Stimulated activated CD4-positive, alpha-beta T cell treated with anti-CD3 and anti-CD28 coated beads, Interleukin-2, amount 100 ng/mL, for 4 hours (primary cell): ENCODE measurements at regions not wholly inside any gene's neighbourhood (a gene's known extent, or its start where the extent isn't known, plus 50 kb on each side); places are given as distances from the start of the nearest gene placed in this dataset.

Source experiments
- DNase-seq: peaks from one replicate; pipeline ENCODE4 v3.0.0-alpha.2; 2020; ENCODE audit warnings: low read depth

DNA sequence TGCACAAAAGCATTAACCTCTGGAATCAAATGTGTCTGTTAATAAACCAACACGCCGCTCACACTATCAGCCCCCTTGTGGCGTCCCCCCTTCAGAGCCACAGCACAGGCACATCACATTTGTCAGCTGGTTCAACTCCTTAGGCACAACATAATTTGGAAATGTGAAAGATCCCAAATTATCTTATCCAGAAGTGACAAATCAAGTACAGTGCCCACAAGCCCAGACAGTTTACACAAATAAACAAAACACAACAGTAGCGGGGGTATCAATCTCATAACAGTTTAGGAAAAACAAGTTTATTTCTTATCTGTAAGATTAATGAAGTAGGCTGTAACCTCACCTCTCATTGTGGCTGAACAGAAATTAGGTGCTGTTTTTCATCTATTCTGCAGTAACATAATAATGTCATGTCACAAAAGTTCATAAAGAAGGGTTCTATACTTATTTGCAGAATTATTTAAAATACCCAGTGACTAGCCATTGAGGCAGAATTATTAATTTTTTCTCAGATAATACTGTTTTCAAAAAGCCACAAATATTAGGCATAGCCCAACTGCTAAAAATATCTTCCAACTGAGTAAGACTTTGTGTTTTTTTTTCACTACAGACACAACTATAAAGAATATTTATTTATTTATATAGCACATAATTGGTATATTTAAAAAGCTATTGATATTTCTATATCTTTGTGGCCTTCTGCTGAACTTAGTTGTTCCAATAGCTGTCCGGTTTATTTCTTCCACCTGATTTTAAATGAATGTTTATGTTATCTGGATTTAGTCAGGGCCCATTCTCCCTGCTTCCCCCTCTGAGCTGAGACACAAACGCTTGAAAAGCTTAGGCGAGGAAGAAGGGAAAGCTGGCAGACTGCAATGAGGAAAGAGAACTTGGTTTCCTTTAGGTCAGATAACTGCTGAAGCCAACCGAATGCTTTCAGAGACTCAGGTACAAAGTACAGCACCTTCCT, 214.7 kb downstream of the QDPR start:
- no peak for DNase-seq

DNA sequence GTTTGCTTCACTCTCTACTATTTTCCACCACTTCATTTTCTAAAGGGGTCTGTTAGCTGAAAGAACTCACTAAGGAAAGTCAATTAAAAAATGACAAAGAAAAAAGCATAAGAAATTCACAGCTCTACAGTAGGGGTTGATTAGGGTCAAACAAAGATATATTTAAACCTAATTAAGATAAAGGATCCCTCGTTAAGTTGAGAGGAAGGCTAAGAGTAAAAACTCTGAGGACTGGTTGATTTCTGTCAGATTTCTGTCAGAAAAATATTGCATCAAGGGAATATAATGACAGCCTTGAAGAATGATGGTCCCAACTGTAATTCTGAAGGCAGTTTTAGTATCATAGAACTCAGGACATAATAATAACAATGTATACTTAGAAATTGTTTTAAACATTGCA, 218.0 kb downstream of the QDPR start:
- no peak for DNase-seq

DNA sequence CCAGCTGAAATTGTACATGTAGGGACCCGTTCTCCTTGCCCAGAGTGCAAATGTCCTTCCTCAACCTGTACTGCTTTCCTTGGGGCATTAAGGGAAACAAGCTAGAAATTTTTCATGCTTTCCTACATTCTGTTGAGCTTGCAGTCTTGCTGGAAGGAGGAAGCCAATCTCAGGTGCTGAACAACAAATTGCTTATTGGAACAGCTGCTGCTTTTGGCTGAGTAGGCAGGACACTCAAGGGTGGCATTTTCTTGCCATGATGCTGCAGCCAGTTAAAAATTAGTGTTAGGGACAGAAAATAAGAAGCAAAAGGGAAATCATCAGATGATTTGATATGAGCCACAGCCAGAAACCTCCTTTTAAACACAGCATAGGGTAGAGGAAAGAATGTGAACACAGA, 223.7 kb downstream of the QDPR start:
- DNase-seq, result no peak

DNA sequence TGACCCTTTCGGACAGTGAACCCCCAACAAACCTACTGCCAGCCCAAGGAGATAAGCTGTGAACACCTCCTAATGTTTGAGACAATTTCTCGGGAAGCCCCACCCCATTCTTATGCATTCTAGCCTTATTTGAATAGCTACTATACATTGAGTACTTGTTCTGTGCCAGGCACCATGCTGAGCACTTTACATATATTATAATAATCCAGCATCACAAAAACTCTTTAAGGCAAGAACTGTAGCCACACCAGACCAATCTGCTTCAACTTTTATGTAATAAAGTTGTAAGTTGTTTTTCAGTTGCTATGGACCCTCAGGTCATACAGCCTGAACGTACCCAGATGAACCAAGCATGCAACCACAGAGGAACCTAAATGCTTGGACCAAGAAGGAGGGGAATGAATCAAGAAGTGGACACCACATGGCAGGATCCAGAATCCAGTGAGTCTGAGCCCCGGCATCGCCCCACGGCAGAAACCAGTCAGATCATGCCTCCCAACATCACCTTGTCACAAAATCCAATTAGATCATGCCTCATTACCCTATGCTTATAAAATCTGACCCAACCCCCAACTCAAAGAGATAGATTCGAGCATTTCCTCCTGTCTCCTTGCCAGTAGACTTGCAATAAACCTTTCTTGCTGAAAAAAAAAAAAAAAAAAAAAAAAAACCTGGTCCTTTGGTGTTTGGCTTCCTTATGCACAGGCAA, 225.0 kb downstream of the QDPR start:
- no peak for DNase-seq

DNA sequence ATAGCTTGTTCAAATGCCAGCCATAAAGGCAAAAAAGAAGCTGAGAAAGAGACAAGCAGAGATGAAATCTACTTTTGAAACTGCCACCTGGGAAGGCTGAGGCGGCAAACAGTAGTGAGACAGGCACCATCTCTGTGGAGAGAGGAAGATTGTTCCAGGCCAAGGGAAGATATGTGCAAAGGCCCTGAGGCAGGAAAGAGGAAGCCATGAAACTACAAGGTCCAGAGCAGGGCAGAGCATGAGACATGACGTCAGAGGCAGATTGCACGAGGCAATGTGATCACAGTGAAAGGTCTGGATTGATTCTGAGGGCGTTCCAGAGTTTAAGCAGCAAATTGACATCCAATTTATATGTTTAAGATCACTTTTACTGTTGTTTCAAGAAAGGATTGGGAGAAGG, 226.1 kb downstream of the QDPR start:
- no peak for DNase-seq

DNA sequence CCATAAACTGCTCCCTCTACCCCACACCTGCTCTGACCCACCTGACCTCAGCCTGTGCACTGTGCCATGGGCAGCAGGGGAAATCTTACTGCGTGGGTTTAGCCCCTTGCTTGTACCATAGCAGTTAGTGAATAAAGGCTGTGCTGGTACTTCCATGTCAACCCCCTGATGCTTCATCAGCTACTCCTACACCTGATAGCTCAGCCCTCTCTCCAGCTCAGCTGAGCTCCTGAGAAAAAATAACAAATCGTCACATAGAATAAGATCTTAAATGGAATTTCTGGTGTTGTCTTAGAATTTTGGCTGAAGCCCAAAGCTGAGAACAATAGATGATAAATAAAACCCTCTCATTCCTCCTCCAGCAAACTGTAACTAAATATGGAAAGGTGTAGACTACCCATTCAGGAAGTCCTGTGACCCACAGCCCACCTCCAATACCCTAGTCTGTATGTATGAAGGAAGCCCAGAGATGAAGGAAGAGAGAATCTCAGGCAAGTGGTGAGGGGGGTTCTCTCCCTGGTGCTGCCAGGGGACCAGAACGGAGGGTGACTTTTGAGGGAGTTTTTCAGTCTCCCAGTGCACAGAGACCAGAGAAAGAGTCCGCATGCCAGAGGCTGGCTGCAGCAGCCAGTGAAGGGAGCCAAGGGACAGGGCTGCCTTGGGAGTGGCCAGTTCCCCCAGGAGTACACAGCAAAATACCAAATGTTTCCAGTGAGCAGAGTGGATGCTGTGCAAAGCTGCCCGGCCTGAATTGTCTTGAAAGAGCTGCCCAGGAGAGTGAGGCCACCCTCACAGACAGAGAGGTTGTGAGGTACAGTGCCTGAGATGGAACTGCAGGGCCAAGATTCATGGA, 227.3 kb downstream of the QDPR start:
- DNase-seq, result no peak

DNA sequence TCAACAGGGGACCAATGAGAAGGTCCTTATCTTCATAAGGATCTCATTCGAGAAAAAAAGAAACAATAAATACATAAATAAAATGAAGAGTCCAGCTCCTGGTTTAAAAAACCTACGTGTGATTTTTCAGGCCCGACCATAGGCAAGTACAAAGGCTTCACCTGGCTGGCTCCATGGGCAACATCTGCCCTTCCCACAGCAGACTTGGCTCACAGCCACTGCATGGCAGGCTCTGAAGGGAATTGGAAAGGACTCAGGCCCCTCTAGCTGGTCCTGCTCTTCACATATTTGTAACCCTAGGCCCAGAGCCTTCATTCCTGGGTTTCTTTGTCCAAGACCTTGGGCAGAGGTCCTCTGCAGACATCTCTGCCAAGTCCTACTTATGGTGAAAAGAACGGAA, 228.1 kb downstream of the QDPR start:
- no peak for DNase-seq

DNA sequence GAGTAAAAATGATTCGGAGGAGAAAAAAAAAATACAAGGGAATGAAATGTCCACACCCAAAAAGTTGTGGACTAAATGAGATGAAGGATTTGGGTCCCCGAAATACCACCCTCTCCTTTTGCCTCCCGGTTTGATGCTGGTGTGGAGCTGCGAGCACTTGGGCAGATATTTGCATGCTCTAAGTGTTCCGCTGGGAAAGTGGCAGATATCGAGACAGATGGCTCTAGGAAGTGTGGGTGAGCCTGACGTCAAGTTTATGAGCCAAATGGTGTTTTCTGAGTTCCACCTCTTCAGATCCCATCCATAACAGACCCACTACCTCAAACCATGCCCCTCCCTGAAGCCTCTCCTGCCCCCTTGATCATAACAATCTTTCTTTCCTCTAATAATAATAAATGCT, 228.6 kb downstream of the QDPR start:
- DNase-seq, result no peak

DNA sequence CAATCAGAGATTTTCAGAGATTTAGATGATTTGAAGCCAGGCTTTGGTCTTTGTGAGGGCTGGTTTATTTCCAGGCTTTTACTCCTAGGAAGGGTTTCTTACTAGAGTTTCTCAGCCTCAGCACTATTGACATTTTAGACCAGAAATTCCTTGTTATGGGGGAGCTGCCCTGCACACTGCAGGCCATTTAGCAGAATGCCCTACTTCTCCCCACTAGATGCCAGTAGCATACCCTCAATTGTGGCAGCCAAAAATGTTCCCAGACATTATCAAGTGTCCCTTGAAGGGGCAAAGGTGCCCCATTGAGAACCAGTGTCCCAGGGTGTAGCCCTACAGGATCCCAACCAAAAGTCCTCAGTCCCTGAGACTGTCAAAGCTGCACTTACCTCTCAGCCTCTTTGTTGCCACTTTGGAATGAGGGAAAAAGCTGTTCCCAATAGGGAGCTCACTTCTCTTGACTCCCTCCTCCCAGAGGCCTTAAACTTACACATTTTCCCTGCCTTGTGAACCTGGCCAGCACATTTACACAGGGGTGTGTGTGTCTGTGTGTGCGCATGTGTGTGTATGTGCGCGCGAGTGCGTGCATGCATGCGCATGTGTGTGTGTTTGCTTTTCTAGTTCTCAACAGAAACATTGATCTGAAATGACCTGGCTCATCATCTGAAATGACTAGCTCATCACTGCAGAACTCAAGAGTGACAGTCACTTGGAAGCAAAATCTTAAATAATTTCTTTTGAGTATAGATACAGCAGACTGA, 231.4 kb downstream of the QDPR start:
- DNase-seq, result no peak

DNA sequence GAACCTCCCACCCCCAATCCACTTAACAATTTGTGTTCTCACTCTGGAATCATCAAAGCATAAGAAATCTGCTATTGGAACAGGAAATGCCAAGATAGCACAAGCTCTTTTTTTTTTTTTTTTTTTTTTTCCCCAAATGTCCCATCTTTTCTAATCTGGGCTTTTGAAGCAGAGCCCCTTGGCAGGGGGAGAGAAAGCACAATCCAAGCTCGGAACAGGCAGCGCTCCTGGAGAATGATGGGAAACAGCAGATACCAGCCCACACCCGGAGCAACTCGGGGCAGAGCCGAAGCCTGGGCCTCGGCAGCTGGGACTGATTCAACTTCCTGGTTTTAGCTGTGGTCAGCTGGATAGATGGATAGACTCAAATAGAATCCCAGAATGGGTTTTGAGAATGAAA, 235.1 kb downstream of the QDPR start:
- DNase-seq, result no peak

DNA sequence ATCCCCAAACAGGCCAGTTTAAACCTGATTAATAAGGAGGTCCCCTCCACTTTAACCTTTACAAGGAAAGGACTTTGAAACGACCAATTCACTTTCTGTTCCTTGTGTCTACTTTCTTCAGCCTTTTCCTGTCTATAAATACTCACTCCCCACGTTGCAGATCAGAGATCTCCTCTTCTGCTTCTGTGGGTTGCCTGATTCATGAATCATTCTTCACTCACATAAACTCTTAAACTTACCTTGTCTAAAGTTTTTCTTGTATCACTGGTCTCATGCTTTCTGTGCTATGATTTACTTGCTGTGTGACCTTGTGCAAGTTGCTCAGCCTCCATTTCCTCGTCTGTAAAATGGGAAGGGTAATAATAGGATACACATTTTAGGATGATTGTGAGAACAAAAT, 236.1 kb downstream of the QDPR start:
- no peak for DNase-seq

DNA sequence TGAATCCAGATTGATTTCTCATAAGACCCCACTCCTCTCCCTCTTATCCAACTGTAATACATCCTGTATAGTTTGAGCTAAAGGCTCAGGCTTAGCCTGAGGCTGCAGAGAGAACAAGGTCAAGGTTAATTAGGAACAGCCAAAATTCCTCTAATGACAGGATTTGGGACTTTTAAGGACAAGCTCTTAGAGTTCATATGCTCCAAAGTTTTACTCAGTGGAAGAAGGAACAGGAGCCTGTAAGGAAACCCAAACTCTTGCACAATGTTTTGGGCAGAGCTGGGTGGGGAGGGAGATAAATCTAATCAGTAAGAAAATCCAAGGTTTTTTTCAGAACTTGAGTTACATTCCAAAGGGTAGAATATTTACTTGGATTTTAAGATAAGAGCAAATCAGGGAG, 238.8 kb downstream of the QDPR start:
- no peak for DNase-seq

DNA sequence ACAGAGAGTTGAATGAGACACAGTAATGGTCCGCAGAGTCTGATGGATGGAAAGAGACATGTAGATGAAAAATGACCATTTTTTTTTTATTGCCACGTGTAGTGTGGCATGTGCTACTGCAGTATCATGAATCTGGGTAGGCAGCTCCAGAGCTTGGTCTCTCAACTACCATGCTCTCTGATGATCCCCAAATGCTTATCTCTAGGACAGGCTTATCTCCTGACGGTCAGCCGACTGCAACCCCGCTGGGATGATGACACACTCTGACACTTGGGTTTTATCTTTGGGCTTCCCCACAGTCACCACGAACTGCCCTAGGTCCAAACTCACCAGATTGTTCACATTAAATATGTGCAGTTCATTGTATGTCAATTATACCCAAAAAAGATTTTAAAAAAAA, 239.7 kb downstream of the QDPR start:
- DNase-seq, result no peak

DNA sequence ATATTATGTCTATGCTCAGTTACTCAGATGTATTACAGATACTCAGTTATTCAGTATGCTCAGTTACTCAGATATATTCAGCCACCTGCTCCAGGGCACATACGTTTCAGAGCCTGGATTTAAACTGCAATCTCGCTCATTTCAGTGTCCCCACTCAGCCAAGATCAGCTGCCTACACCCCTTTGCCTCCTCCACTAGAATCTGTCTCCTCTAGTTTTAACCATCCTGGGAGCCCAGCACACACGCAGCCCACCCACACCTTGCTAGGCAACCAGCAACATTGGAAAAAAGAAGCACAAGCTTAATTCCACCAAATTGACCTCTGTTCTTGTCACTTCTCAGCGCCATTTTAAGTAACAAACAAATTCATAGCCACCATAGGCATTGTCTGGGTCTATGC, 246.2 kb downstream of the QDPR start:
- no peak for DNase-seq

DNA sequence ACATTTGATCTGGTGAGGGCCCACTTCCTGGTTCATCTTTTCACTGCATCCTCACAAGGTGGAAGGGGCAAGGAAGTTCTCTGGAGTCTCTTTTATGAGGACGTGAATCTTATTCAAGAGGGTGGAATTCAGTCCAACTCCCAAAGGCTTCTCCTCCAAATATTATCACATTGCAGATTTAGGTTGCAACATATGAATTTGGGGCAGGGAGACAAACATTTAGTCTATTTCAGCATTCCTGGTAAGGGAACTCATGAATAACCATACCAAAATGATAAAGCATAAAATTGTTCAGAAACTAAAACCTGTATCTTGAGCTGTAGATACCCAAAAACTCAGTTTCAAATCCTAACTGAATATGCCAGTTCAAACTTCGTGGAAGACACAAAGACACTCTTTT, 246.8 kb downstream of the QDPR start:
- no peak for DNase-seq

DNA sequence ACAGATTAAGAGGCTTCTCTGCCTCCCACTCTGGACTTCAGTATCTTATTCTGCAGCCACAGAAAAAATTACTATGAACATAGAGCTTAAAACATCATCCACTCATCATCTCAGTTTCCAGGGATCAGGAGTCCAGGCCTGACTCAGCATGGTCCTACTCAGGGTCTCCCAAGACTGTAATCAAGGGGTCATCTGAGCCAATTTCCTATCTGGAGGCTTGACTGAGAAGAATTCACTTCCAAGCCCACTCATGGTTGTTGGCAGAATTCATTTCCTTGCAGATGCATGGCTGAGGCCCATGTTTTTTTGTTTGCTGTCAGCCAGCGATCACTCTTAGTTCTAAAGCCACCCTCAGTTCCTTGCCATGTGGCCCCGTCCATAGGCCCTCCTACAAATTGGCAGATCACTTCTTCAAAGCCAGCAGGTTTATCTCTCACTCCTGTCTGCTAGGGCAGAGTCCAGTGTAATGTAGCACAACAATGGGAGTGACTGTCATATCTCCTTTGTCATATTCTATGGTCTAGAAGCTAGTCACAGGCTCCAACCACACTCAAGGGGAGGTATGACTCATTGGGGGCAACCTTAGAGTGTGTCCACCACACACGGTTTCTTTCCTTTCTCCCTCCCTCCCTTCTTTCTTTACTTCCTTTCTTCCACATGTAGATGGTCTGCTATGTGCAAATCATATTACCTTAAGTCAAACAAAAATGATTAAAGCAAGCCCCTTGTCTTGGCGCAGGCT, 251.6 kb downstream of the QDPR start:
- DNase-seq, result no peak

DNA sequence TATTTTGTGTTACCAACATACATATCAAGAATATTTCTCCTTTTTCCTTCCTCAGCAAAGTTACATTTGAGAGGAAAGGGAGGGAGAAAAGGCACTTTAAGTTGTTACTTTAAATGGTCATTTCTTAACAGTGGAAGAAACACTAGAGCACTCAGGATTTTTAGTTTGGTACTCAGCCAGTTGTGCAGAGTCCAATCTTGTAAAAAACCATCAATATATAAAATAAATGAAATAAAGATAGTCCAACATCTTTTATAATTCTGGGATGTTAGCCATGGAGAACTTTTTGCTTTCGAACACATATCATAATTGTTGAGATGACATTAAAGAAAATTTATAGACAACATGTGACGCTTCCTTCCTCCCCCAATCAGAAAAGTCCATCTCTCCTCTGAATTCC, 253.8 kb downstream of the QDPR start:
- DNase-seq, result no peak

DNA sequence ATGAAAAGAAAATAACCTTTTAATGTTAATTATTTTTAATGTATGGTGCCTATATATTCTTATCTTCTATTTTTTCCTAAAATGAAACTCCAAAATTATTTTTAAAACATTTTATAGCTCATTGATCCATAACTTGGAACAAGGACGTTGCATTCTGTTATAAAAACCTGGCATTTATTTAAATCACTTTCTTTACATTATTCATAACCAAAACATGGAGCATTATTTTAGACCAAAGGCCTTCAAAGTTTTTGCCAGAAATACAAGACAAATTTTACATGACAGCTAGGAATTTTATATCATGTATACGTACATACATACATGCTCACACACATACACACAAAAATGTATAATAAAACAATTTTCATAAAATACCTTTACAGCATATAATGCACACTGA, 259.8 kb downstream of the QDPR start:
- no peak for DNase-seq

DNA sequence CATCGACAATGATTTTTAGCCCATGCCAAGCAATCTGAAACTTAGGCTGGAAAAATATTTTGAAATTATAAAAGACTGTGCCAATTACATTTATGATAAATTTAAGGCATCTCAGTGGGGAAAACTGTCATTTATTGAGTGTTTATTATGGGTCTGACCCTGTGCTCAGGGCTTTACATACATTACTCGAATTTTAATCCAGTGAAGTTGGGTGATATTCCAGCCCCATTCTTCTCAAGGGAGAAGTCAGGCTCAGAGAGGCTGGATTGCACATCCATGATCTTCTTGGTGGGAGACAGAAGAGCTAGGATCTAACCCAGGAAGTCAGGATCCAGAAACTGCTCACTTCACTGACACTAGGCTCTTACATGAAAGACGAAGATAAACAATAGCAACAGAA, 260.8 kb downstream of the QDPR start:
- DNase-seq, result no peak

DNA sequence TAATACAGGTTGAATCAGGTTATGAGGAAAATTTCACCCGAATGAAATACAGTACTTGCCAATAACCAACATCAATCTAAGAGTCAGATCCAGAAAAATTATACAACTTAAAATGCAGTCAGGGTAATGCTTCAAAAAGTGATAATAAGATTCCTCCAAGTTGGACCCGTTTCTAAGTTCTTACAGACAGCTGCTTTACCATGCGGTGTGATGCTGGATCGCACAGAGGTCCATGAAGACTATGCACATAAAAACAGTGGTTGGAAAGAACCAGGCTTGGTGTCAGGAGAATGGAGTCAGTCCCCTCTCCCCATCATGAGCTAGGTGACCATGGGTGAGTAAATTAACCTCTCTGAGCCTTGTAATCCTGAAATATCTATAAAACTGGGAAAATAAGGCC, 261.3 kb downstream of the QDPR start:
- DNase-seq, result no peak

DNA sequence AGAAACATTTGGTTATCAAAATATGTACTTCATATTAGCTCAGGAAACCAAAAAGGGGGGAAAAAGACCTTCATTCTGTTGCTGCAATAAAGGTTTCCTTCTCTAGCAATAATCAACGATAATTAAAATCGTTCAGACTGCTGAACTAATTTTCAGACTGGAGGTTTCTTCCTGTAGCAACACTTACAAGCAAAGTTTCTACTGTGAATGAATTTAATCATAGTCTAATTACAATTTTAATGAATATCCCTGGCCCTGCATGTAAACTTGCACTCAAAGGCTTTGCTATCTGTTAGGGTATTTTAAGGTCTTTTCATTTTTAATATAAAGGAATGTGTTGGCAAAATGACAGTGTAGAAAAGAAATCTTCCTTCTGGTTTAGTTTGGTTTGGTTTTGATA, 265.2 kb downstream of the QDPR start:
- no peak for DNase-seq
